GM18951 (cell line): ENCODE measurements at regions not wholly inside any gene's neighbourhood (a gene's known extent, or its start where the extent isn't known, plus 50 kb on each side); places are given as distances from the start of the nearest gene placed in this dataset.

ENCODE experiments used
- POLR2A ChIP-seq: IDR thresholded peaks from 4 replicates; pipeline ENCODE4 v1.6.1; 2011; ENCODE audit warnings: mild to moderate bottlenecking; ENCODE audit not compliant: insufficient read length, insufficient read depth; ENCODE audit errors: extremely low read depth
- in situ Hi-C: fragments of 300-500 bp; cut with MboI; formaldehyde crosslinking; loops from one replicate; pipeline ENCODE4 v1.12.0; 2022; ENCODE audit warnings: low sequenced_read_pairs, mixed read lengths, inconsistent platforms; ENCODE audit not compliant: unreplicated experiment

DNA sequence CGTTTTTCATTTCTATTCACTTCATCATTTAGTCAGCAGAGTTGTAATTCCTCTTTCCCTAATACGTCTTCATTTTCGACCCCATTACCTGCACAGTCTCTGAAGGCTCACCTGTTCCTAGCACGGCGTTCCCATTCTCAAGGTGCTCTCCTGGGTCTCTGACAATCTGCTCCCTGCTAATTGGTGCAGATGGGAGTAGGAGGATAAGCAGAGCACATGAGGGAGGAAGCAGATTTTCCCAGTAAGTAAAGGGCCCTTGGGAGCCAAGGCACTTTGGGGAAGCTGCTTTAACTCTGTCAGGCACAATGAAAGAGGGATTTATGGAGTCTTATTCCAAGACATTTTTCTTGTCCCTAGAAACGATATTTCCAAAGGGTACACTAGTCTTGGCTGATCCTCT is 466.4 kb downstream of the STIM2 start:
- in situ Hi-C loops = no loop called here
- no peak for TF ChIP-seq POLR2A

DNA sequence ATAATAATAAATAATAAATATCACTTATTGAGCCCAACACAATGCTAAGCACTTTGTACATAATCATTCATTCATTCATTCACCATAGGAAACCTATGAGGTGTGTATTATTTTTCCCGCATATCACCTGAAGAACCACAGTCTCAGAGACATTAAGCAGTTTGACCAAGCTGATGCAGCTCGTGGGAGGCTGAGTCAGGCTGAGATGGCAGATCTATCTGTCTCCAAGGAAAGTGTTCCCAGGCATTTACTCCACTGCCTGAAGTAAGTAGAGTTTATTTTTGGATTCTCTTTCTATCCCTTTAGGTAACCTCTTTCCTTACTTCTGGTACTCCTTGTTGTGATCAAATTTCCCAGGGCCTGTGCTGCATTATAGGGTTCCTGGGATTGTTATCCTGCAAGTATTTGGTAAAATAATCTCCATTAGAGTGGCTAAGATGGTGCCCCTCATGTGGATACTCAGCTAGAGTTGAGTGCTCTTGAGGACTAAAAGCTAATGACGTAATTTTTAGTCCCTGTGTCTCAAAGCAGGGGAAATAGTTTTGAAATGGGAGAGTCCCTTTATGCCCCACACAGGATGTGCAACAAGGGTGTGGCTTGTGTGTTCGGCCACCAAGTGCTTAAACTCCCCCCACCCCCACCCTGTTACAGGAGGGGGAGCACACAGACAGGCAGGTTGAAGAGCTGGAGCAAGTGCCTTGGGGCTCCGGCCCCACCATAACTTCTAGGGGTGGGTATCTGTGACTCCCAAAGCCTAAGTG is 467.0 kb downstream of the STIM2 start:
- in situ Hi-C loops = no loop called here

DNA sequence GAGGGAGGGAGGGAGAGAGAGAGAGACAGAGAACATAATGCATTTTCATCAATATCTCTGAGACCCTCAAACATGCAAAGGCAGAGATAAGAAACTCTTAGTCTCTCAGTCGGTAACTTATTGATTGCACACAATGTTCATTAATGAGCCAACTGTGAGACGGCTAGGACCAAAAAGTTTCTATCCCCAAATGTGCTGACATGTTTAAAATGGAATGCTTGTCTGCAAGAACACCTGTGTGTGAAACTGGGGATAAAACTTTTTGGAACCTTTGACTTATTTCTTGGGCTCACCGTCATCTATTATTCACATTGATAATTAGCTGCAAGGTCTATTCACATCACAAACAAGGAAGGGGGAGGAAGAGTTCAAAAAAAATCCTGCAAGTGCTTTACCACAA is 477.9 kb downstream of the STIM2 start:
- TF ChIP-seq POLR2A = no peak
- in situ Hi-C loops = no loop called here

More for the DNA sequence above, 467.0 kb downstream of the STIM2 start:
- TF ChIP-seq POLR2A = no peak

DNA sequence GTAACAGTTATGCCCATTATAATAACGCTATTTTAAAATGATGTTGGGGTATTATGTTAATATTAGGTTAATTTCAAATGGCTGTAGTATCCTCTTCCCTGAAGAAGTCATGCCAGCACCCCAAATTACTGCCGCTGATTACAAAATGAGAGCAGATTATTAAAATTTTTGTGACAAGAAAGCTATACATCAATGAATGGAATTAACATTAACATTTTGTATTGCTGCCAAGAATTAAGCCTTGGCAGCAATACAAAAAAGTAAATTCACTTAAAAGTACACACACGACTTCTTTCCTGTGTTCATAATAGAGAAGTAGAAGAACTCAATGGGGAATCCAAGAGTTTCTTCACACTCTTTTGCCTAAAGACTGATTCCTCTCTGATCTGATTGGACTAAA is 482.8 kb downstream of the STIM2 start:
- in situ Hi-C loops = no loop called here
- no peak for TF ChIP-seq POLR2A

DNA sequence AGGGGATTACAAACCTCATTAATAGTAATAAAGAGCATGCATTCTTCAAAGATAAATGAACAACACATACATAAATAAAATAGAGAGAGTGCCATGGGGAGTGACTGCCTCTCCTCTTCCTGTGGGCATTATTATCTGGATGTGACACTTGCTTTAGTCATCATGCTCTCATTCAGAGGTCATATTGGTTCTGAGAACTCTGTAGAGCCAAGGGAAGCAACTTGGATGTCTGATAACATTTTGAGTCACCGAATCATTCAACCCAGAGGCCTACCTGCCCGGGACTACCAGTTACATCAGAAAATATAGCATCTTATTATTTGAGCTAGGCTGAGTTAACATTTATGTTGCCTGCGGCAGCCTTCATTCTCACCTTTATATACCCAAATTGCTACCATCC is 489.5 kb downstream of the STIM2 start:
- no peak for TF ChIP-seq POLR2A

DNA sequence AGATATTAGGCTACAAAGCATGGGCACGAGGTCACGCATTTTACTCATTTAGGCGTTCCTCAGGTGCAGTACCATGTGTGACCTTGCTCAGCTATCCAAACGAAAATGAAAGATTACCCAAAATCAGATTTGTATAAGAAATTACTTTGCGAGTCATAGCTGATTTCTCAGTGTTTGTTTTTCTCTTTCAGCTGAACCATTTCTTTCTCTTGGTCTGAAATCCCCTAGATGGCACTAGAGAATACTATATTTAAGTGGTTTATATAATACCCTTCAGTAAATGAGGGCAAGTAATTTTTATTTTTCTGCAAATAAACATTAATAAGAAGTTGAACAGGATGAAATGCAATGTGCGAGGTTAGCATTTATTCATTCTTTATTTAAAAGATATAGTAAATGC is 496.6 kb downstream of the STIM2 start:
- TF ChIP-seq POLR2A = no peak
- in situ Hi-C loops = no loop called here

More for the DNA sequence above, 489.5 kb downstream of the STIM2 start:
- in situ Hi-C loops = no loop called here

DNA sequence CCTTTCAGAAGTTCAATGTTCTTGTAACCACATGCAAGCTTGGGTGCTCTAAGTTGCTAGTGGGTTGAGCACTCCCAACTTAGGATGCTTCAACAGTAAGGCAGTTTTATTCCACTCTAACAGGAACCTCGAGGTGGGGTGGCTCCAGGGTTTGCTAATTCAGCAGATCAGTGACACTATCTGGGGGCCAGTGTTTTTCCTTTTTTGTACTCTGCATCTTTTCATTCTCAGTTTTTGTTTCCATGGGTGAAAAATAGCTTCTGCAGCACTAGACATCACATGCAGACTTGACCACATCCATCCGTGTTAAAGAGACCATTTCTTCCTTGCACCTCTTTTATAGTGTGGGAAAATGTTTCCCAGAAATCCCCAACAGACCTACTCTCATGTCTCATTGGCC is 497.6 kb downstream of the STIM2 start:
- no peak for TF ChIP-seq POLR2A
- in situ Hi-C loops = no loop called here

DNA sequence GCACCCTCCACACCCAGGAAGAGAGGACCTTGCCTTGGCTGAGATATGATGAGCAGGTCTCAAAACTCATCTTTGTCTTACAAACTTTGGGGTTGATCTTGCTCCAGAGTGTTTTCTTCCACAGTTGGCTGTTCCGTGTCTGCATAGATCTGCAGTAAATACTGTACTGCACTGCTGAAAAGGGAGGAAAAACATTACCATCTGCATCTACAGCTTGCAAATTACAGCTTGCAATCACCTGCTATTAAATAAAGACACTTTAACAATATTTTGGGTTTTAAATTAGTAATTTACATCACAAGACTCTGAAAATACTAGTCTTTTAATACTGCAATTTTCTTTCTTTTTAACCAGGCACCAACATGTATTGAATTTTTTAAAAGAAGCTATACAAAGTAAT is 499.5 kb downstream of the STIM2 start:
- no peak for TF ChIP-seq POLR2A
- in situ Hi-C loops = no loop called here

DNA sequence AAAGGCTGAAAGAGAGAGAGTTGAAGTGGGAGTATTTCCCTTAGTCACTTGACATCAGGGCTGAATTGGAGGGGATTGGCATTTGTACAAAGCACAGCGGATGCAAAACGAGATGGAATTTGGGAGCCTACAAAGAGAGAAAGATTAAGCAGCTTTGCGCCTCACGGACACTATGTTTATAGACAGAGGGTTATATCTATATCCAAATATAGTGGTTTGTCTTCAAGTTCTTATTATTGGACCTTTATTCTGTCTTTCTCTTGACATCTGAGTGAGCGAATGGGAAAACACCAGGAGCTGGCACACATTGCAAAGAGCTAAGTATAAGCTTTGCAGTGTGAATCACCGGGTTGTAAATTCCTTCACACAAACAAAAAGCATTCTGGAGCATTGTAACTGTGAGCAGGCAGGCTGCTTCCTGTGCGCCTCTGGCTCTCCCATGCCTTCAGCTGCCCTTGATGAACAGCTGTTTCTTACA is 500.2 kb downstream of the STIM2 start:
- in situ Hi-C loops = no loop called here
- TF ChIP-seq POLR2A = no peak

DNA sequence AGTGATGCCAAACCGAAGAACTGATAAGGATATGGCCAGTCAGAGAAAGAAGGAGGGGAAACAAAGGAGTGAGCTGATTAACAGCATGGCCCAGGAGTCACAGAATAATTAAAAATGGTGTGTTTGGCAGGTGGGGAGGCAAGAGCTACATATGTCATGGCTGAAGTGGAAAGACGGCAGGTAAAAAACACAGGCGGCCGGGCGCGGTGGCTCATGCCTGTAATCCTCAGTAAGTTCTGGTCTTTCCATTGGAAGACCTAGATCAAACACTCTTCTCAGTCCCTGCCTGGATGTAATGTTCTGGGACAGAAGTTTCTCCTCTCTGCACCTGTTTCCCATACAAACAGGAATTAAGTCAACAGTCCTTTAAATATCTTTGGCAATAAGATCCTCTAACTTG is 503.9 kb downstream of the STIM2 start:
- no peak for TF ChIP-seq POLR2A
- in situ Hi-C loops = no loop called here

DNA sequence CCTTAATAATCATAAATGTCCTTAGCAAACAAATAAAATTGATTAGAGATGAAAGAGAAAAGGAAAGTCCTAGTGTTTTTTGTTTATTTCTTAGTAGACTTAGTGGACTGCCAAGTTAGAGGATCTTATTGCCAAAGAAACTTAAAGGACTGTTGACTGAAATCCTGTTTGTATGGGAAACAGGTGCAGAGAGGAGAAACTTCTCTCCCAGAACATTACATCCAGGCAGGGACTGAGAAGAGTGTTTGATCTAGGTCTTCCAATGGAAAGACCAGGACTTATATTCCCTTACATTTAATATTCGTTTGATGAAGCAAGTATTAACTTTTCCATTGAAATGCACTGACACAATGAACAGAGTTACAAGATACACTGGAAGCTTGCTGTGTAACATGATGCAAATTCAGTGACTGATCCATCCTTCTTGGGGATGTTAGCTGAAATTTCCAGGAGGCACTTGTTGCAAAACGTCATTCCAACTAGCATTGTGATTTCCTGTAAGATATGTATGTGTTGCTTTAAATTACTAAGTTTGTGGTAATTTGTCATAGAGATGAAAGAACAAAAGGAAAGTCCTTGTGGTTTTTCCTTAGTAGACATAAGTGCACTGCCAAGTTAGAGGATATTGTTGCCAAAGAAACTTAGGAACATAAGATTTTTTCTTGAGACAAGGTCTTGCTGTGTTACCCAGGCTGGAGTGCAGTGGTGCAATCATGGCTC is 505.6 kb downstream of the STIM2 start:
- TF ChIP-seq POLR2A = no peak
- in situ Hi-C loops = no loop called here

DNA sequence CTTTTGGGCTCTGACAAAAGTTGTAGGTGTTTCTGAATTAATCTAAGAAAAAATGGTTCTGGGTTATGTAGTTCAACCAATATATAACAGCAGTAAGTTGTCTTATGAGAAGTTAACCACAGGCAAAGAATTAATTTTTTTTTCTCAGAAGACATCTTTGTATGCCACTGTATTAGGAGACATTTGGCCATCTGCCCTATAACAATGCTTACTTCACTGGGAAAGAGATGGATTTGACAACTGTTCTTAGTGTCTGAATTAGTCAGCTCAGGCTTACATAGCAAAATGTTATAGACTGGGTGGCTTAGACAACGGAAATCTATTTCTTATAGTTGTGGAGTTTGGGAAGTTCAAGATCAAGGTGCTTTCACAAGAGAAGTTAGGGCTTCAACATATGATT is 508.1 kb downstream of the STIM2 start:
- TF ChIP-seq POLR2A = no peak
- in situ Hi-C loops = no loop called here

DNA sequence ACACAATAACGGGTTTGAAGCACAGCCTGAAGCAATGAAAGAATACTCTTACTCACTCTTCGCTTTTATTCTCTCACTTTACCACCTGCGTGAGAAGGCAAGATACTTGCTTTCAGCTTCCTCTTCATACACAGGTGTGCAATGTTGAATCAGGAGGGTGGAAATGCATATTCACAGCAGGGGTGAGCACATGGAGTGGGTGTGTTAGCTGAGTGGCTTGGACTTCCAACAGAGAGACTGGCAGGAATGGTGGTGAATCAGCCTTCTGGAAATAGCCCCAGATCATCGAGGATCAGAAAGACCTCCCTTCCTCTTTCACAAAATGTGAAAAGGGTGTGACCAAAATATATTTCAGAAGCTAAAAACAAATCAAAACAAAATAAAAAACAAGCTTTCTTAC is 521.2 kb downstream of the STIM2 start:
- in situ Hi-C loops = no loop called here
- no peak for TF ChIP-seq POLR2A

DNA sequence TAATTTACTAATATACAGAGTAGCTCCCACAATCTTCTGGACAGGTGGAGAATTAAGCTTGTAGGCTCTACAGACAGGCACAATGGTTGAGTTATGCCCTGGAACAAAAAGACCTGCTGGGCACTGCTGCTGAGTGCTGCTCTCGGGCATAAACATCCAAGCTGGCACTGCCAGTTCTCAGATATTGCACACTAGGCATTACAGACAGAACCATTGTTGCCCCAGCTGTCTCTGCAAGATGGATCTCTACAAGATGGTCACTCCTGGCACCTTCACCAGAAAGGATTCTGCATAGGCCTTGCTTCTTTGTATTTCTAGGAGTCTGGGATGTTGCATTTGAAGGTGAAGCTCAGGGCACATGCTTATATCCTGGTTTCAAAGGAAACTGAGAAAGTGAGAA is 527.1 kb downstream of the STIM2 start:
- in situ Hi-C loops = no loop called here
- TF ChIP-seq POLR2A = no peak

DNA sequence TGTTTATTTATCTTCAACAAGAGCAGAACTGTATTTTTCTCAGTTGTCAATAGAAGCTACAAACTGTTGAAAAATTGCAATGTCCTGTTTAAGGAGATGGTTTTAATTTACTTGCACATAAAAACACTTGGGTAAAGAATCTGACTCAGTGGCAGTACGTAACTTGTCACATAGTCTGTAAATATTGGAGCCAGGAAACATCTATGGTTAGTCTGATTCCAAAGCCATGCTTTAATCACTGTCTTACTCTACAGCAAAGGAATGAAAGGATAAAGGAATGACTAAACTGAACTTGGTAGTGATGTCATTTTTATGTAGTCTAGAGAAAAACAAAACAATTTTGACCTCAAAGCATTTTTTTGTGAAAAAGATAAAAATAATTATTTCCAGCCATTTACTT is 537.2 kb downstream of the STIM2 start:
- in situ Hi-C loops = no loop called here

More for the DNA sequence above, 537.2 kb downstream of the STIM2 start:
- TF ChIP-seq POLR2A = no peak
